ENCODE measurements at regions not wholly inside any gene's neighbourhood (a gene's known extent, or its start where the extent isn't known, plus 50 kb on each side); places are given as distances from the start of the nearest gene placed in this dataset.

- DNase-seq (ENCODE audit: low read depth), result no peak
These were observed 134.9 kb upstream of the HSD17B12 start for GRCh38 chr11:43545610-43546009.

DNA sequence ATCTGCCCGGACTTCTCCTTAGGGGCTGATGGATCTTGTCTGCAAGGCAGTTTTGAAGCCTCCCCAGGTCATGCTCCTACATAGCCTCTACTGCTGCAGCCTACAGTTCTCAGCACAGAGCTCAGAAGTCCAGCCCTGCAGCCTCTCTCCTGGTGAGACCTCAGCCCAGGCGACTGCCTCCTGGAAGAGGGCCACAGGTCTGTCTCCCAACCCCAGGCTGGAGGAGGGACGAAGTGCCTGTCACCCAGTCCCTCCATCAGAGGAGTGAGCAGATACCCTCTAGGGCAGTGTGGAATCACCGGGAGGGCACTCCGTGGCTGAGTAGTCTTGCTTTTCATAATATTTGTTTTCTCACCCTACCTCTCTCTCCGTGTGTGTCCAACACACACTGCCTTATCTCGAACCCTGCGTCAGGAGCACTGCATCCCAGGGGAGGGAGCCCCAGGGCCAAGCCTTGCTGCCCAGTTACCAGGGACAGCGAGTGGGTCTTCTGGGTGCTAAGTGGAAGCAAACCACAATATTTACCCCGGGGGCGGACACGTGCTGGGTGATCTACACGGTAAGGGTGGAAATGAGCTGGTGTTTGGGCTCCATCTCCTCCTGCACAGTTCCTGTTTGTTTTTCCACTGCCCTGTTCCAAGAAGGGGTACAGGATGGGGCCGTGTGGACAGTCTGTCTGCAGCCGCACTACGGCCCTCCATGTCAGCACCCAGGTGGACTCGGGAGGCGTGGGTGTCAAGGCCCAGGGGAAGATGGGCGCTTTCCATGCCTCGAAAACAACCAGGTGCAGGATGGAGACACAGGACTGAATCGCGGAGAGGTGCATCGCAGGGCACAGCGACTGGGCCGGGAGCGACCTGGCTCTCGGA is 133.7 kb upstream of the HSD17B12 start:
- DNase-seq (ENCODE audit: low read depth), result no peak

- no peak for DNase-seq (ENCODE audit: low read depth)
These were observed 133.1 kb upstream of the HSD17B12 start for GRCh38 chr11:43547430-43547831.

DNA sequence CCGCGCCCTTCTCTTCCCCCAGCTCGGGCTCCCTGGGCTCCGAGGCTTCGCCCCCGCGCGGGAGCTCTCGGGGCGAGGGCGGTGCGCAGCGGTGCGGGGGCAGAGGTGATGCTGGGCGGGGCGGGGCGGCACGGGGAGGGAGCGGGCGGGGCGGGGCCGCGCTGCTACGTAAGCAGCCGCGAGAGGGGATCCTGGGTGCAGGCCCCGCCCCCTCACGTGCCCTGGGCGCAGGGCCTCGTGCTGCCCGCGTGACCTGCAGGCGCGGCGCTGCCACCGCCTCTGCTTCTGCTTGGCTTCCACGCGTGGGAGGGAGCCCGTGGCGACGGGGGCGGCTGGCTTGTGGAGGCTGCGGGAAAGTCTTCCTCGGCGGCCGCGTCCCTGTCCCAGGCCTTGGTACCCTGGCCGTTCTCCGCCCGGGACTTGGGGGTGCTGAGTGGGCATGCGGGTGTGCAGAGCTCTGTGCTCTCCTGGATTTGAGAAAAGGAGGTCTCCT is 132.6 kb upstream of the HSD17B12 start:
- no peak for DNase-seq (ENCODE audit: low read depth)

DNA sequence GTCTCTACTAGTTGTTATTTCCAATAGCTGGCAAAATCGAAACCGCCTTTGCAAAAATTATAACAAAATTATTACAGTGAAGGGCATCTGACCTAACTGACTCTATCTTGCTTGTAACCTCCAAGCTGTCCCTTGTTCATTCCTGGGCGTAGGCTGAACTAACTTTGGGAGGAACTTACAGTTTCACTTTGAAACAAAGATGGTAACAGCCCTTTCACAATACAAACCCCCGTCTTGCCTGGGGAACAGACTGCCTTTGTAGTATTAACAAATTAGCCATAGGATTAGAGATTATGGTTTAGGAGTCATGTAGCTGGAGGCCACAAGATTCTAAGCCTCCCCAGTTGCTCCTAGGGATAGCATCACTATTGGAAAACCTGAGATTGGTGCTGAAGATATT is 131.6 kb upstream of the HSD17B12 start:
- DNase-seq (ENCODE audit: low read depth), result no peak

- no peak for DNase-seq (ENCODE audit: low read depth)
These were observed 130.9 kb upstream of the HSD17B12 start for GRCh38 chr11:43549624-43550023.

- DNase-seq (ENCODE audit: low read depth), result no peak
These were observed 129.8 kb upstream of the HSD17B12 start for GRCh38 chr11:43550714-43551113.

GRCh38 chr11:43554148-43554473 is 126.4 kb upstream of the HSD17B12 start:
- DNase-seq (ENCODE audit: low read depth), result no peak

DNA sequence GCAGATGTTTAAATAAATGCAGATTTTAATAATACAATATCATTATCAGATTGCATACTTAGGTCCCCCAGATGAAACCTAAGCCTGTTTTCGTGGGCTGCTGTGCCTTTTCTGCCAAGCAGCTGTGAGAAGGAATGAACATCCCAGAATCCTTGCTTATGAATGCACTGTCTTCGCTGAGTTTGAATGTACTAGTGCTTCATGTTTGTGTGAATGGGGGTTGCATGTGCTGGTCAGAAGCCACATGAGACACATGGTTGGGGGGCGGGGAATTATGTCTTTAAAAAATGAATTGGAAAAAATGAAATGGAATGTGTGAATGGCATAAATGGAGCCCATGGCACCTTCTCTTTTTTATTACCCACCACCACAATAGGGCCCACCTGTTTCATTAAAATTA is 125.4 kb upstream of the HSD17B12 start:
- no peak for DNase-seq (ENCODE audit: low read depth)

GRCh38 chr11:43555816-43556611 is 124.5 kb upstream of the HSD17B12 start:
- no peak for DNase-seq (ENCODE audit: low read depth)

- no peak for DNase-seq (ENCODE audit: low read depth)
These were observed 123.7 kb upstream of the HSD17B12 start for GRCh38 chr11:43556612-43557375.

DNA sequence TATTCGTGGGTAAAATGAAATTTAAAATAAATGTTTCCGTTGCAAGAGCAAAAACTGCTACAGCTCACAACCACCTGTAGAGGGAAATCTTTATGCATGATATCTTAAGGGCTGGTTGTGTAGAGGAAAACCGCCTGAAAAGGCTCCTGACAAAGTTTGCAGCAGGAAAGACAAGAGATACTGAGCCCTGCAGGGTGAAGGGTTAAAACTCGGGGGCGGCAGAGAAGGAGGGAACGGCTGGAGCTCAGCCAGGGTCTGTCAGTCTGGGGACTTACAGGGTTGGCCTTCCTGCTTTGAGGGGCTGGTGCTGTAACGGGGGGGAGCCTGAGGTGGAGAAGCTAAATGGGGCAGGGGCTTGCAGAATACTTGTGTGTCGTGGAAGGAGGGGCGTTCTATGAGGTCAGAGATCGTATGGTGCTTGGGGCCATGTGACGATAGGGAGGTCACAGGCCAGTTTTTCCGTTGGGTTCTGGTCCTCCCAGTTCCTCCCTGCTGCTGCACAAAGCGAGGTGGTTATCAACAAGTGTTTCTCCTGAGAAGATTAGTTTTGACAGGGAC is 122.9 kb upstream of the HSD17B12 start:
- DNase-seq (ENCODE audit: low read depth), result no peak

- no peak for DNase-seq (ENCODE audit: low read depth)
These were observed 122.4 kb upstream of the HSD17B12 start for GRCh38 chr11:43558146-43558545.

GRCh38 chr11:43558556-43559127 is 121.9 kb upstream of the HSD17B12 start:
- no peak for DNase-seq (ENCODE audit: low read depth)

DNA sequence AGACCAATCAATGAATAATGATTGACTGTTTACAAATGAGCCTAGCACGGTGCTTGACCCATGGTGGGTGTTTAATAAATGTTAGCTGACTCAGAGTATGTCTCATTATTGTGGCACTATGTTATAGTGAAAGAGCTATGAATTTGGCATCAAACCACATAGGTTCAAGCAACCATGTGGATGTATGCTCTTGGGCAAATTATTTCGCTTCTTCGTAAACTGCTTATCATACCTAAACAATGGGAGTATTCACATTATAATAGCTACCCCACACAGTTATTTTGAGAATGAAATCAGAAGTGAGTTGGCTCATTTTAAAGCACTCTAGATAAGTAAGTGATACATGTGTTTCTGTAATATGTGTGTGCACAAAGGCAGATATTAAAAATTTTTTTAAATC is 118.7 kb upstream of the HSD17B12 start:
- no peak for DNase-seq (ENCODE audit: low read depth)

DNA sequence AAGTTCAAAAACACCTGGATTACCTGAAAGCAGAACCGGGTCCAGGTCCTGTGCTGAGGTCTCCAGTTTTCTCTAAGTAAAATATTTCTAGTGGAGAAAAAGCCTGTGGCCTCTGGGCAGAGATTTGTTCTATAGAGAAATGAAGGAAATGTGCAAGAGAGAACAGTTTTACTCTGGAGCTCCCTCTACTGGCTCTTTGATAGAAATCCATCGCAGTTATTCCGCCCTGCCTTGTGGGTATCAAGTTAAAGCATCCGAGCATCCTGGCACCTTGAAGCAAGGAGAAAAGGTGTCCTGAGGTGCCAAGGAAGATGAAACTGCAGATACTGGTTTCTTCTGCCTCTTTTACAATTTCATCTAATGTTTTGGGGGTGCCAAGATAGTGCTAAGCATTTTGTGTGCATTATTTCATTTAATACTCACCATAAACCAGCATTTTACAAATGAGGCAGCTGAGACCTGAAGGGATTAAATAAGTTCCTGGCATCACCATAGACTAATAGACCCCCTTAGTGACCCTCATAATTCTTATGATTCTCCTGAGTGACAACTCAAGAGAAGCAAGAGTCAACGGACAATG is 113.1 kb upstream of the HSD17B12 start:
- DNase-seq (ENCODE audit: low read depth), result peak; percentile 48

- DNase-seq (ENCODE audit: low read depth), result no peak
These were observed 107.3 kb upstream of the HSD17B12 start for GRCh38 chr11:43573233-43573632.

- DNase-seq (ENCODE audit: low read depth), result no peak
These were observed 106.7 kb upstream of the HSD17B12 start for GRCh38 chr11:43573873-43574272.

DNA sequence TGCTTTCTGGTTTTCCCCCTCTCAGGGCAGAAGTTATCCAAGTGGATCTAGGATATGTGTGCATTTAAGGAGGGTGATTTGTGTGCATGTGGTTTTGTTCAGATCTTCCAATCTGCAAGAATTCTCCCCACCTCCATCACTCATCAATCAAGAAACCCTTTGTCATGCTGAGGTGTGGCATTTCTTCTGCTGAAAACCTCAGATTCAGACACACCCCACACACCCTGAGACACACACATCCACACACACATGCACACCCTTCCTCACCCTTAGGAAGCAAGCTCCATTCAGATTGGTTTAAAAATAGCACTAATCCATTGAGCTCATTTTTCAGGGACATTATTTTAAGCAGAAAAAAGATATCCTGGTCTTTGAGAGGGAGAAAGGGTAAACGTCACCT is 106.1 kb upstream of the HSD17B12 start:
- DNase-seq (ENCODE audit: low read depth), result no peak

GRCh38 chr11:43574949-43575912 is 105.3 kb upstream of the HSD17B12 start:
- peak; percentile 60 for DNase-seq (ENCODE audit: low read depth)

Data from amniotic epithelial cell (primary cell).